ENCODE measurements at regions not wholly inside any gene's neighbourhood (a gene's known extent, or its start where the extent isn't known, plus 50 kb on each side); places are given as distances from the start of the nearest gene placed in this dataset.

GRCh38 chr2:207276858-207277257 is 111.1 kb upstream of the KLF7 start:
- TF ChIP-seq CTCF (IDR thresholded peaks at IDR 0.05; ENCODE audit: low read depth, low read length, missing control alignments) = no peak
- H3K4me3 ChIP-seq (replicated peaks; ENCODE audit: low read depth, low read length) = no peak overlapping the region
- no peak for DNase-seq (ENCODE audit: extremely low read depth, low read depth)

GRCh38 chr2:207279520-207279919 is 113.8 kb upstream of the KLF7 start:
- no peak overlapping the region for H3K4me3 ChIP-seq (replicated peaks; ENCODE audit: low read depth, low read length)
- no peak for DNase-seq (ENCODE audit: extremely low read depth, low read depth)
- TF ChIP-seq CTCF (IDR thresholded peaks at IDR 0.05; ENCODE audit: low read depth, low read length, missing control alignments) = no peak

GRCh38 chr2:207281436-207281835 is 115.7 kb upstream of the KLF7 start:
- DNase-seq (ENCODE audit: extremely low read depth, low read depth) = no peak
- TF ChIP-seq CTCF (IDR thresholded peaks at IDR 0.05; ENCODE audit: low read depth, low read length, missing control alignments) = no peak
- H3K4me3 ChIP-seq (replicated peaks; ENCODE audit: low read depth, low read length) = no peak overlapping the region

GRCh38 chr2:207282916-207283315 is 117.2 kb upstream of the KLF7 start:
- TF ChIP-seq CTCF (IDR thresholded peaks at IDR 0.05; ENCODE audit: low read depth, low read length, missing control alignments) = no peak
- H3K4me3 ChIP-seq (replicated peaks; ENCODE audit: low read depth, low read length) = no peak overlapping the region
- no peak for DNase-seq (ENCODE audit: extremely low read depth, low read depth)

- no peak for DNase-seq (ENCODE audit: extremely low read depth, low read depth)
- H3K4me3 ChIP-seq (replicated peaks; ENCODE audit: low read depth, low read length) = no peak overlapping the region
- no peak for TF ChIP-seq CTCF (IDR thresholded peaks at IDR 0.05; ENCODE audit: low read depth, low read length, missing control alignments)
These were observed 117.6 kb upstream of the KLF7 start for GRCh38 chr2:207283356-207283755.

GRCh38 chr2:207284556-207285472 is 119.1 kb upstream of the KLF7 start:
- no peak for DNase-seq (ENCODE audit: extremely low read depth, low read depth)
- TF ChIP-seq CTCF (IDR thresholded peaks at IDR 0.05; ENCODE audit: low read depth, low read length, missing control alignments) = no peak
- no peak overlapping the region for H3K4me3 ChIP-seq (replicated peaks; ENCODE audit: low read depth, low read length)

All from HFF-Myc (cell line).